ACHN (cell line): ENCODE measurements at regions not wholly inside any gene's neighbourhood (a gene's known extent, or its start where the extent isn't known, plus 50 kb on each side); places are given as distances from the start of the nearest gene placed in this dataset.
"Not testable (repeated sequence)": the region's sequence is repeated elsewhere in the genome, so short reads cannot be mapped to it uniquely, and the experiment has no call there.

ENCODE experiments used
- DNase-seq: peaks from one replicate; pipeline ENCODE4 v3.0.0-alpha.2; 2015
- in situ Hi-C: cut with HindIII; loops from 2 replicates; pipeline ENCODE4 v1.10.0; 2017; ENCODE audit warnings: low sequenced_read_pairs, low pct_ligation_motif_present, low pct_unique_long_range_greater_than_20kb

GRCh38 chr3:154852998-154853397 lies 227.1 kb upstream of the MME start:
- DNase-seq, in situ Hi-C loops: not testable (repeated sequence)

- DNase-seq: no peak
- in situ Hi-C loops: no loop called here
These were observed 227.6 kb upstream of the MME start for GRCh38 chr3:154852515-154852914.

- in situ Hi-C loops: no loop called here
- no peak for DNase-seq
These were observed 228.5 kb upstream of the MME start for GRCh38 chr3:154851644-154852043.

GRCh38 chr3:154850921-154851320 lies 229.2 kb upstream of the MME start:
- in situ Hi-C loops: no loop called here
- DNase-seq: no peak

- DNase-seq: no peak
- in situ Hi-C loops: no loop called here
These were observed 230.7 kb upstream of the MME start for GRCh38 chr3:154849408-154849807.

GRCh38 chr3:154844863-154845262 lies 235.3 kb upstream of the MME start:
- in situ Hi-C loops: no loop called here
- DNase-seq: no peak

GRCh38 chr3:154843647-154844046 lies 236.5 kb upstream of the MME start:
- in situ Hi-C loops: no loop called here
- no peak for DNase-seq

- DNase-seq: no peak
- in situ Hi-C loops: no loop called here
These were observed 237.6 kb upstream of the MME start for GRCh38 chr3:154842536-154842935.

GRCh38 chr3:154835639-154836038 lies 244.5 kb upstream of the MME start:
- in situ Hi-C loops: no loop called here
- DNase-seq: no peak

- DNase-seq: not testable (repeated sequence)
These were observed 245.3 kb upstream of the MME start for GRCh38 chr3:154834831-154835230.

GRCh38 chr3:154829929-154830328 lies 250.2 kb upstream of the MME start:
- in situ Hi-C loops: no loop called here

More at GRCh38 chr3:154834831-154835230, 245.3 kb upstream of the MME start:
- in situ Hi-C loops: not testable (repeated sequence)

GRCh38 chr3:154819491-154819890 lies 260.6 kb upstream of the MME start:
- DNase-seq: no peak
- in situ Hi-C loops: no loop called here

More at GRCh38 chr3:154829929-154830328, 250.2 kb upstream of the MME start:
- no peak for DNase-seq

- in situ Hi-C loops: no loop called here
- no peak for DNase-seq
These were observed 261.4 kb upstream of the MME start for GRCh38 chr3:154818676-154819255.

GRCh38 chr3:154810017-154810416 lies 270.1 kb upstream of the MME start:
- DNase-seq, in situ Hi-C loops: not testable (repeated sequence)

GRCh38 chr3:154801729-154802128 lies 278.4 kb upstream of the MME start:
- DNase-seq: no peak
- in situ Hi-C loops: no loop called here

GRCh38 chr3:154799800-154800199 lies 280.3 kb upstream of the MME start:
- in situ Hi-C loops: no loop called here
- no peak for DNase-seq

GRCh38 chr3:154795582-154795981 lies 284.5 kb upstream of the MME start:
- peak; percentile 64 for DNase-seq
- in situ Hi-C loops: no loop called here

- in situ Hi-C loops: no loop called here
- no peak for DNase-seq
These were observed 285.2 kb upstream of the MME start for GRCh38 chr3:154794814-154795445.

- DNase-seq: no peak
- in situ Hi-C loops: no loop called here
These were observed 285.7 kb upstream of the MME start for GRCh38 chr3:154794391-154794790.

- DNase-seq: no peak
- in situ Hi-C loops: no loop called here
These were observed 287.3 kb upstream of the MME start for GRCh38 chr3:154792828-154793227.
